DOHH2 (cell line): ENCODE measurements at regions not wholly inside any gene's neighbourhood (a gene's known extent, or its start where the extent isn't known, plus 50 kb on each side); places are given as distances from the start of the nearest gene placed in this dataset.

Experiments
- H3F3A ChIP-seq: fragments of 200-600 bp; sonication (generic), shearing (Covaris generic); 2 replicates; pipeline ENCODE4 v1.6.0; 2016; ENCODE audit warnings: antibody characterized with exemption, mild to moderate bottlenecking; ENCODE audit not compliant: control insufficient read depth, insufficient read depth
- H3K27ac ChIP-seq: fragments of 200-600 bp; sonication (generic); 2 replicates; pipeline ENCODE4 v1.5.1; 2014; ENCODE audit warnings: low read depth, mild to moderate bottlenecking, low read length, moderate library complexity
- H3K27me3 ChIP-seq: fragments of 200-600 bp; sonication (generic); 2 replicates; pipeline ENCODE4 v1.6.1; 2014; ENCODE audit warnings: mild to moderate bottlenecking, low read length, mixed read lengths; ENCODE audit not compliant: control insufficient read depth
- H3K36me3 ChIP-seq: fragments of 200-600 bp; sonication (generic); 2 replicates; pipeline ENCODE4 v1.6.1; 2014; ENCODE audit warnings: mild to moderate bottlenecking, low read length, moderate library complexity, mixed read lengths; ENCODE audit not compliant: control insufficient read depth
- H3K4me1 ChIP-seq: fragments of 200-600 bp; sonication (generic); 2 replicates; pipeline ENCODE4 v1.6.1; 2014; ENCODE audit warnings: mild to moderate bottlenecking, low read length, mixed read lengths; ENCODE audit not compliant: control insufficient read depth
- H3K4me2 ChIP-seq: fragments of 200-600 bp; sonication (generic); 2 replicates; pipeline ENCODE4 v1.6.0; 2014; ENCODE audit warnings: mild to moderate bottlenecking, low read length, moderate library complexity
- H3K4me3 ChIP-seq: fragments of 200-600 bp; sonication (generic); 2 replicates; pipeline ENCODE4 v1.5.1; 2014; ENCODE audit warnings: mild to moderate bottlenecking, low read length, mixed read lengths
- H3K79me2 ChIP-seq: fragments of 200-600 bp; sonication (generic); 2 replicates; pipeline ENCODE4 v1.6.1; 2014; ENCODE audit warnings: mild to moderate bottlenecking, low read length, mixed read lengths; ENCODE audit not compliant: control insufficient read depth
- H3K9me2 ChIP-seq: fragments of 200-600 bp; sonication (generic); replicated peaks from 2 replicates; pipeline ENCODE4 v1.6.1; 2014; ENCODE audit warnings: mild to moderate bottlenecking, low read length, mixed read lengths; ENCODE audit not compliant: control insufficient read depth
- H3K9me3 ChIP-seq: fragments of 200-600 bp; sonication (generic); 2 replicates; pipeline ENCODE4 v1.6.1; 2014; ENCODE audit warnings: antibody characterized with exemption, low read length, mixed read lengths; ENCODE audit not compliant: control insufficient read depth, insufficient read depth
- H4K20me1 ChIP-seq: fragments of 200-600 bp; sonication (generic); 2 replicates; pipeline ENCODE4 v1.6.0; 2014; ENCODE audit warnings: low read depth, mild to moderate bottlenecking, antibody characterized with exemption, low read length, moderate library complexity; ENCODE audit not compliant: control insufficient read depth, insufficient read depth
- EZH2phosphoT487 ChIP-seq: fragments of 200-600 bp; sonication (generic); IDR thresholded peaks from 2 replicates; pipeline ENCODE4 v1.6.1; 2017; ENCODE audit warnings: borderline replicate concordance, mild to moderate bottlenecking, antibody characterized with exemption, low read length, moderate library complexity, mixed read lengths
- TF ChIP-seq, protein P1 (sequence below): fragments of 200-600 bp; sonication (generic); IDR thresholded peaks from one replicate; pipeline ENCODE4 v1.5.1; 2014; ENCODE audit warnings: antibody characterized with exemption, mild to moderate bottlenecking, low read depth, low read length; ENCODE audit not compliant: poor library complexity, severe bottlenecking

DNA sequence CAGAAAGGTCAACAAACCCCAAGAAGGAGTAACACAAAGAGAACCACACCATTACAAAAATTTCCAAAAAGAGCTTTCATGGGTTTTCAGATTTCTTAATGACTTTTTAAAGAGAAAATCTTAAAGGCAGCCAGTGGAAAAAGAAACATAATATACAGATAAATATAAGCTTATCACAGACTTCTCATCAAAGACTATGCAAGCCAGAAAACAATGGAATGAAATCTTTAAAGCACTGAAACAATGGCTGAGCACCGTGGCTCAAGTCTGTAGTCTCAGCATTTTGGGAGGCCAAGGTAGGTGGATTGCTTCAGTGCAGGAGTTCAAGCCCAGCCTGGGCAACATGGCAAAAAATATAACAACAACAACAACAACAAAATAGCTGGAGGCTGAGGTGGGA, 237.4 kb downstream of the CYP26B1 start:
- no peaks in the 10 kb centered on the region for H4K20me1 ChIP-seq
- no peaks in the 10 kb centered on the region for H3K79me2 ChIP-seq
- no peak overlapping the region for H3K4me2 ChIP-seq
- no peaks in the 10 kb centered on the region for H3K4me1 ChIP-seq
- H3K9me3 ChIP-seq, result no peaks in the 10 kb centered on the region
- no peaks in the 10 kb centered on the region for H3F3A ChIP-seq
- H3K9me2 ChIP-seq, result no peaks in the 10 kb centered on the region
- no peaks in the 10 kb centered on the region for H3K27me3 ChIP-seq
- H3K4me3 ChIP-seq, result no peak overlapping the region
- no peaks in the 10 kb centered on the region for H3K36me3 ChIP-seq
- TF ChIP-seq EZH2phosphoT487, result no peak
- TF ChIP-seq, protein P1, sequence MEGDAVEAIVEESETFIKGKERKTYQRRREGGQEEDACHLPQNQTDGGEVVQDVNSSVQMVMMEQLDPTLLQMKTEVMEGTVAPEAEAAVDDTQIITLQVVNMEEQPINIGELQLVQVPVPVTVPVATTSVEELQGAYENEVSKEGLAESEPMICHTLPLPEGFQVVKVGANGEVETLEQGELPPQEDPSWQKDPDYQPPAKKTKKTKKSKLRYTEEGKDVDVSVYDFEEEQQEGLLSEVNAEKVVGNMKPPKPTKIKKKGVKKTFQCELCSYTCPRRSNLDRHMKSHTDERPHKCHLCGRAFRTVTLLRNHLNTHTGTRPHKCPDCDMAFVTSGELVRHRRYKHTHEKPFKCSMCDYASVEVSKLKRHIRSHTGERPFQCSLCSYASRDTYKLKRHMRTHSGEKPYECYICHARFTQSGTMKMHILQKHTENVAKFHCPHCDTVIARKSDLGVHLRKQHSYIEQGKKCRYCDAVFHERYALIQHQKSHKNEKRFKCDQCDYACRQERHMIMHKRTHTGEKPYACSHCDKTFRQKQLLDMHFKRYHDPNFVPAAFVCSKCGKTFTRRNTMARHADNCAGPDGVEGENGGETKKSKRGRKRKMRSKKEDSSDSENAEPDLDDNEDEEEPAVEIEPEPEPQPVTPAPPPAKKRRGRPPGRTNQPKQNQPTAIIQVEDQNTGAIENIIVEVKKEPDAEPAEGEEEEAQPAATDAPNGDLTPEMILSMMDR, result no peak
- no peak overlapping the region for H3K27ac ChIP-seq

DNA sequence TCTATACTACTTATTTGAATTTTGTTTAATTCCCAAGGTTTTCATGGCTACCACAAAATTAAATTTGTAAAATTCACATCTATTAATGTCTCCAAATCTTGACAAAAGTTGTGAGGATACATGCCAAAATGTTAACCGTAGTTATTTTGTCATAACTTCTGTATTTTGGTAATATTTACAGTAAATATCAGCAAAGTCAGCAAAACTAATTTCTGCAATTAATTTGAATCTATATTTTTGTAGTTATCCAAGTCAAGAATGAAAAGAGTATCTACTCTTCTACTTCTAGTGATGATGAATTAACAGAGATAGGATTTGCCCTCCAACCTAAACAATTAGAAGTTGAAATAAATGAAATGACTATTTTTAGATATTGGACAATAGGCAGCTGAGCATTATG, 238.9 kb downstream of the CYP26B1 start:
- Histone ChIP-seq H3K4me3 (no peak overlapping the region), H3K79me2 (no peaks in the 10 kb centered on the region), H3F3A (no peaks in the 10 kb centered on the region), H3K9me3 (no peaks in the 10 kb centered on the region), H3K27me3 (no peaks in the 10 kb centered on the region), H3K27ac (no peak overlapping the region), H3K36me3 (no peaks in the 10 kb centered on the region), H3K4me1 (no peaks in the 10 kb centered on the region), H3K4me2 (no peak overlapping the region), H3K9me2 (no peaks in the 10 kb centered on the region), H4K20me1 (no peaks in the 10 kb centered on the region)
- TF ChIP-seq, protein P1, result no peak
- no peak for TF ChIP-seq EZH2phosphoT487

- no peak for TF ChIP-seq EZH2phosphoT487
- TF ChIP-seq, protein P1, result no peak
- no peaks in the 10 kb centered on the region for H3K79me2 ChIP-seq
- no peak overlapping the region for H3K4me3 ChIP-seq
- H3K36me3 ChIP-seq, result no peaks in the 10 kb centered on the region
- H3K4me1 ChIP-seq, result no peaks in the 10 kb centered on the region
- no peak overlapping the region for H3K27ac ChIP-seq
- H3K27me3 ChIP-seq, result no peaks in the 10 kb centered on the region
- no peaks in the 10 kb centered on the region for H3K9me3 ChIP-seq
- H3K9me2 ChIP-seq, result no peaks in the 10 kb centered on the region
- no peak overlapping the region for H3K4me2 ChIP-seq
- H3F3A ChIP-seq, result no peaks in the 10 kb centered on the region
- H4K20me1 ChIP-seq, result no peaks in the 10 kb centered on the region
Measured at GRCh38 chr2:71907503-71907902, 240.2 kb downstream of the CYP26B1 start.

DNA sequence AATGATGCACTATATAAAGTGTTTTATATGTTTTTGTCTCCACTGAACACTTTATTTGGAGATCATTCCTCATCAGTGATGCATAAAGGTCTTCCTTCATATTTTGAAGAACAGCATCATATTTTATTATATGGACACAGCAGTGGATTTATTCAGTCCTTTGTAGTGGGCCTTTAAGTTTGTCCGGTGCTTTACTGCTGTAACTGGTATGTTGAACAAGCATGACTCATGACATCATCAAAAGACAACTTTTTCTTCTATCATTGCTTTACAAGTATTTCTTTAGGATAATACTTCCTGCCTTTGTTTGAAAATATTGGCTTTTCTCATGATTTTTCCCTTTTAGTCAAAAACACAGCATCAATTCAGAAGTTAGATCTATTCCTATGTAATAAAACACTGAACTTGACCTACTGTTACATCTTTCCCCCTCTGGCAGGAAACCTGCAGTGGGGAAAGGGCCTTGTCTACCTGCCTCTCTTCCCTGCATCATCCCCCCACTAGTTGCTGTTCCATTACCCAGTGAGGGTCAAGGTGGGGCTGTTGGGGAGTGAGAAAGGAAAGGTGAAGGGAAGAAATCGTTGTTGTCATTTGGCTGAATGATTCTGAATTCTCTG, 241.2 kb downstream of the CYP26B1 start:
- Histone ChIP-seq H3F3A (no peaks in the 10 kb centered on the region), H3K79me2 (no peaks in the 10 kb centered on the region), H3K4me2 (no peak overlapping the region), H3K9me3 (no peaks in the 10 kb centered on the region), H3K4me3 (no peak overlapping the region), H3K27me3 (no peaks in the 10 kb centered on the region), H3K4me1 (no peaks in the 10 kb centered on the region), H4K20me1 (no peaks in the 10 kb centered on the region), H3K9me2 (no peaks in the 10 kb centered on the region), H3K36me3 (no peaks in the 10 kb centered on the region), H3K27ac (no peak overlapping the region)
- TF ChIP-seq, protein P1, result no peak
- TF ChIP-seq EZH2phosphoT487, result no peak
